GM19397 (cell line): ENCODE measurements at regions not wholly inside any gene's neighbourhood (a gene's known extent, or its start where the extent isn't known, plus 50 kb on each side); places are given as distances from the start of the nearest gene placed in this dataset.

ENCODE experiments used
- ATAC-seq: cut with Tn5 transposase; IDR thresholded peaks from one replicate; pipeline ENCODE4 v1.9.1; 2021; ENCODE audit warnings: mild to moderate bottlenecking, moderate library complexity; ENCODE audit not compliant: unreplicated experiment

DNA sequence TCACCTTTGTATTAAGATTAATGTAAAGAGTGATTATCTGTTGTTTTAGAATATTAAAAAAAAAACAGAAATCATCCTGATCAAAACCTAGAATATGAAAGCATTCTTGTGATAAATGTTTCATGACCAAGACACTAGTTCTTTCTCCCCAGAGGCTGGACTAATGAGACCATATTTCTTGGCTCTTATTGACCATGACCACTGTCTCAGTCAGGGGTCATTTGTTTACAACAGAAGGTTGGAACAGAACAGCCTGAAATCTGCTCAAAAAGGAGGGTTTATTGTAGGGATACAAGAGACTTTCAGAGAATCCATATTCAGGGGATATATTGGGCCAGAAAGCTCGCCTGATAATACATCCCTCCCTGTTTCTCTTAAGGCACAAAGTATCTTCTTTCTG is 87.7 kb downstream of the TMEM30B start:
- no peak for ATAC-seq

DNA sequence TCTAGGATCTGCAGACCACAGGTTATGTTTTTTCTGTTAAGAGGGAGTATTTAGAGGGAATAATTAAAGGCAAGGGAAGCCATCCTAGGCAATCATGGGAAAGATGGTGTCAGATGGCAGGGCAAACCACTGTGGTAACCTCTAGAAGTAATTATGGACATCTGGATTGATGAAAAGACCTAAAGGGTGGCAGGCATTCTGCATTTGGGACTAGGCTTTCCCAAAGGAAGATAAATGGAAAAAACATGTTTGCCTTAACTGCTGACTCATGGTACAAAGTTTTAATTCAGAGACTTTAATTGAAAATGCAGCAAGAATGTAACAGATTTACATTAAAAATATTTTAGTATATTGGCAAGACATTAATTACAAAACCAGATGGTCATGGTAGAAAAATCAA is 88.1 kb downstream of the TMEM30B start:
- no peak for ATAC-seq

DNA sequence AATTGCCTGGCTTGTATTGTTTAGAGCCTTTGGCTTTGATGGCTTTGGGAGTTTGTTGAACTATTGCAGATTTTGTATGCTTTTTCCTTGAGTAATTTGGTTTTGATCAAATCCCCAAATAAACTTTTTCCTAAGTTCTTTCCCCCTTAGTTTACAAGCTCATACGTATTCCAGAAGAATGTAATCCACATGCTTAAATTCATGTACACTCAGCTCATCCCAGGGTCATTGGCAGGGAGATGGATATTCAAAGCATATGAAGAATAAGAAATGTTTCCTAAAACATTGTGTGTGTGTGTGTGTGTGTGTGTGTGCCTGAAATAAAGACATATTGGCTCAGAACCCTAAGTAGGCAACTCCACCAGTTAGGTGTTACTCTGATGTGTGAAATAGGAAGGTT is 89.4 kb downstream of the TMEM30B start:
- no peak for ATAC-seq

DNA sequence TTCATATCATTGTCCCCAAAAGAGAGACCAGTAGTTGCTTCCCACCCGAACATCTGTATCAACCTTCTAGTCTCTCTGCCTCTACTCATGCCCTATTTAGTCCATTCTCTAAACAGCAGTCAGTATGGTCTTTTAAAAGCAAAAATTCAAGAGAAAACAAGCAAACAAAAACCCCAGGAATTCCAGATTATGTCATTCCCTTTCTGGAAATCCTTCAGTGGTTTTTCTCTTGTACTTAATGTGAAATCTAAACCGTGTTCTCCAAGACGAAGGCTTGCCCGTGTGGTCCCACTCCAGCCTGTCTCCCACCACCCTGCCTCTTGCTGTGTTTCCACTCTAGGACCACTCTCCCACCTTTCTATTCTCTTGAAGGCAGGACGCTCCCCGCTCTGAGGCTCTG is 90.8 kb downstream of the TMEM30B start:
- ATAC-seq = no peak

DNA sequence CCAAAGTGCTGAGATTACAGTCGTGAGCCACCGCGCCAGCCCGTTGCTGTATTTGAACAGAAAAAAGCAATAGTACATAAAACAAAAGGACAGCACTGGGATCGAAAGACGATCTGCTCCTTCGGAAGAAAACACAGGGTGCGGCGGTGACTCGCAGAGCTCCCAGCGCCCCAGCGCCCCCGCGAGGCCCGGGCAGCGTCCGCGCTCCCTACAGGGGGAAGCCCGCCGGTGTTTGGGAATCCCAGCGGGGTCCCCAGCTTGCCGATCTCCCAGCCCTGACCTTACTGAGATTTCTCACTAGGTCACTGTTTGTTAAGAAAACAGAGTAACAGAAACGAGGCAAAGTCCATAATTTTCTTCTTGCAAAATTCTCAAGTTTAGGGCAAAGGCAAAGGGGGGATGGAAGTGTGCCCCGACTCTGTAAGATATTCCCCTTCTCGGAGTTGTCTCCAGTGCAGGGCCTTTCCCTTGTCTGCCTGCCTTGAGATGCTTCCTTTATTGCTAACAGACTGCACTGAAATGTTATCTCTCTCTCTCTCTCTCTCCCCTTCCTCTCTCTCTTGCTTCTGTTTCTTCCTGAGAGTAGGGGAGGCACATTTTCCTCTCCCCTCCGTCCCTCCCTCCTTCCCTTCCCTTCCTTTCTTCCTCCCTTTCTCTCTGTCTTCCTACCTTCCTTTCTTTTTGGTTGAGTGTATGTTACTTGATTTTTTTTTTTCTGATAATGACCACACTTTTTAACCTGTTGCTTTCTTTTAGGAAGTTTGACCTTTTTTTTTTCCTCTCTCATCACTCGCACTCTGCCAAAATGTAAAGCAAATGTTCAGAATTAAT is 91.9 kb downstream of the TMEM30B start:
- ATAC-seq = peak; percentile 53

DNA sequence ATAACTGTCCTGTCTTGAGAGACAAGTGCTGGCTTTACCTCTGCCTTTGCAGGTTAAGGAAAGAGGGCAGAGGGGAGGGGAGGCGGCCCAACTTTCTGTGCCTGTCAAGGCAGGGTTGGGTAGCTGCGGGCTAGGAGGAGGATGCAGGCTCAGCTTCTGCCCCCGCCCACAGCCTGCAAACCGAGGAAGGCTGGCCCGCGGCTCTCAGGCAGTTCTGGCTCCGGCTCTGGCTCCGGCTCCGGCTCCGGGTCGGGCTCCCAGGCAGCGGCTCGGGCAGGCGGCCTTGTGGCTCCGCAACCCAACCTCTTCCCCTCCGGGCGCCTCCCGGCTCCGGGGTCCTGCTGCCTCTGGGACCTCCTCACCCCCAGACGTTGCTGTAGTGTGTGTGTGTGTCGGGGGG is 92.9 kb downstream of the TMEM30B start:
- no peak for ATAC-seq

DNA sequence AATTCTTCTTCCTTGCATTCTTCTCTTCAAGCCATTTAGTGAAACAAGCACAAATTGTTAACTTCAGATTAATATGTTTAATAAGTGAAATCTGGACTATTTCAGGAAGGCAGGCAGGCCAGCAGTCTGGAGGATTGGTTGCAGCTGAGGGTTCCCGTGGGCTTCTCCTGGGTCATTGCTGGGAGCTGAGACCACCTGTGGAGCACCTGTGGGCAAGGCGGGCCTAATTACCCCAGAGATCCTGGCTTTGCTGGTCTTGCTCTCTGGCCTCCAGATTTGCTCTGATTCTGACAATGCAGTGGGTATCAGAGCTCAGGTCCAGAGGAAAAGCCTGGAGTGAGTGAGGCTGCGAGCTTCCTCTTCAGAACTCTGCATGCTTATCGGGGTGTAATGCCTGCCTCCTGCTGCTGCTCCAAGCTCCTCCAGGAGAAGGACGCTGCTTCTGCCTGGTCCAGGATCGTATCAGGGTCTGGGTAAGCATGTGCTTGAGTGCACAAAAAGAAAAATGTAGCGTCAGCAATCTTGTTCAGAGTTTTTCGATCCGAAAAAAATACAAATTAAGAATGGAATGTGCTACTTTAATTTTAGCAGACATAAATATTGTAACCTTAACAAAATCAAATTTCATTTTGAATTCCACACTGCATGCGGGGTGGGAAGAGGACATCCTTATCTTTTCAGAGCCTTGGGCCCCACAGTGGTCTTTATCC is 93.8 kb downstream of the TMEM30B start:
- no peak for ATAC-seq

DNA sequence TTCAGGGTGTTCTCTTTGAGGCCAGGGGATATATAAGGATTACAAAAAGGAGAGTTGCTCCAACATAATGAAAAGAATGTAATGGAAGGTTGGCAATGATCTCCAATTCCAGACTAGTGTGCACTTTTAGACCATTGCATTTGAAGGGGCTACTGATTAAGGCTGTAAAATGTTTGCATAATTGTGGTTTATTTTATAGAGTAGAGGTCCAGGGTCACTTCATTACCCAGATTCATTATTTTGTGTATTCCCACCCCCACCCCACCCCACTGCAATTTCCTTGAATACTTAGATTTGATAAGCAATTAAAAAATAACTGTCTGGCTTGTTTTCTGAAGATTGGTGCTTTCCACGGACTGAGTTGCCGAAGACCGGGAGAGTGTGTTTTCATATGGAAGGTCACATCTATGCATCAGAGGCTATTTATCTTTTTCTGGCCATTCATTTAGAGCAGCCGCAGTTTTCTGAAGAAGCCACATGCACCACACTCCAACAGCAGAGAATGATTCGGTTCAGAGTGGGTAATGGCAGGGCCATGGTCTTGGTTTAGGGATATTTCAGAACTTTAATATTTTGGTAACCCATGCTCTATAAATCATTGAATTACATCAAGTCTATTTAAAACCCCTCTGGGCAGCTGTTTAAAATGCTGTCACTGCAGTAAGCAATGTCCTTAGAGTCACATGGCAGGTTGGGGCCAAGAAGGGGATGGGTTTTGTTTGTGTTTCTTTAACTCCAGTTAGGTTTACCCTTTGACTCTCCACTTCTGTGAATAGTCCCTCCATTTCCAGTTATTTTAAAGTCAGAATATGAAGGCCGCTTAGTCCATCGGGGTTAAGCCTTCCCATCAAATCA is 94.6 kb downstream of the TMEM30B start:
- no peak for ATAC-seq

DNA sequence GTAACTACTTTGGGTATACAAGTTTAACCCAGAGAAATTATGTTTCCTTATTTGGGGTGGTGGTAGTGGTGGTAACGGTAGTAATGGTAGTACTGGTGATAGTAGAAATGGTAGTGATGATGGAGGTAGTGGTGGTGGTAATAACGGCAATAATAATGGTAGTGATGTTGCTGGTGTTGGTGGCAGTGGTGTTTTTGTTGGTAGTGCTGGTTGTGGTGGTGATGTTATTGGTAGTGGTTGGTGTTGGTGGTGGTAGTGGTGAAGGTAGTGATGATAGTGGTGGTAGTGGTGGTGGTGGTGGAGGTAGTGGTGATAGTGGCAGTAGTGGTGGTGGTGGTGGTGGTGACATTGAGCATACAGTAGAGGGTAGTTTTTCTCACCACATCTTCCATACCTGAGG is 95.6 kb downstream of the TMEM30B start:
- ATAC-seq = no peak

DNA sequence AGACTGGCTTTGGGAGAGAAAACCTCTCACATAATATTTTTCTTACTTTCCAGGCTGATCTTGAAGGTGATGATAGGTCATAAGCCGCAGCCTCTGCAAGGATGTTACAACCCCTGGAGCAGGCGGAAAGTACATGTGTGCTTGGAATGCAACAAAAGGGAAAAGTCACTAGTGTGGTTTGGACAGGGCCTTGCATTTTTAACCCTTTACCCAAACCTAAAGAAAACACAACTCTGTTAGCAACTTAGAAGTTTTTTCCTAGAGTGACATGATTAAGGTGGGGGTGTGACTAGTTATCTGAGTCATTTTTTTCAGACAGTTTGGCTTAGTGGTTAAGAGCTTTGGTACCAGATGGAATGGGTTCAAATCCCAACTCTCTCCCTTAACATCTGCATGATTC is 97.0 kb downstream of the TMEM30B start:
- ATAC-seq = no peak

DNA sequence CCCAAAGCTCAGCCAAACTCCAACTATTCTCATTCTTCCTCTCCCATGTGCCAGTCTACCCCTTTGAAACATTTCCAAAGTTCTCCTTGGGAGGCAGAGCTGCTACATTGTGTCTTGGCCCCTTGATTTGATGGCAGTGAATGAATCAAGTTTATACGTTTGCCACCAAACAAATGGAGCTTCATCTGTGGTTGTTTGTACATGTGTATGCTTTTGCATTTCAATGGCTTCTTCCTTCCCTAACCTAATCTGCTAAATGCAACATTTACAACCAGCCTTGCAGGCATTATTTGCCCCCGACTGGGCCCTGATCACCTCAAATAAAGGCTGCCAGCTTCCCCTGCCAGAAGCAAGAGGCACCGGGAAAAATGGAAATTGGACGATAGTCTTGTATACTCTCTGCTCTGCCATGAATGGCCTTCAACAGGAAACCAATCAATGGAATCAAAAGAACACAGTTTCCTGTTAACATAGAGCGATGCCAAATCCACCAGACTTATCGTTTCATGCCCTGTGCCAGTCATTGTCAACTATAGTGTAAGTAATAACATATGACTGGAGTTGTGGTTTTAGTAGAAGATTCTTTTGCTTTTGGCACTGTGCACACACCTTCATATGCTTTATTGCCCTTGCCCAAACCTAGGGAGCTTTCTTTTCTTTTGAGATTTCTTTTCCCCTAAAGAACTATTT is 97.8 kb downstream of the TMEM30B start:
- ATAC-seq = no peak

DNA sequence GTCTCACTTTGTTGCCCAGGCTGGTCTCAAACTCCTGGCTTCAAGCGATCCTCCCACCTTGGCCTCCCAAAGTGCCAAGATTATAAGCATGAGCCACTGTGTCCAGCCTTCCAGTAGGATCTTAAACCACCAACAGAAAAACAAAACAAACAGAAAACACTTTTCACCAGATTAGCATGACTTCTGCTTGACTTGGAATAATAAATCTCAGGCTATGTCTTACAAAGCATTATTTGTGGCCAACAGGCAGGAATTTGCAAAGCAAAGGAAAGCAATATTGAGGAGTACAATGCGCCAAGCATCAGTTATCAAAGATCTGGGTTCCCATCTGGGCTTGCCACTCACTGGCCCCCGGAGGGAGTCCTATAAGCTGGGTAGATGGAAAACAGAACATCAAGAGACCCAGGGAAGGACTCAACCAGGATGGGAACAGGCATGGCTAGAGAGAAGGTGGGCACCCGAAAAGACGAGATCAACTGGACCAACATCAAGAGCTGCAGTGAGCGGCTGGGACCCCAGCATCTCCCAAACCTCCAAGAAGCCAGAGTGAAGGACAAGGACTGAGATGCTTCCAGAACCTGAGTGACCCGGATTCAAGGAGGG is 101.2 kb downstream of the TMEM30B start:
- no peak for ATAC-seq

DNA sequence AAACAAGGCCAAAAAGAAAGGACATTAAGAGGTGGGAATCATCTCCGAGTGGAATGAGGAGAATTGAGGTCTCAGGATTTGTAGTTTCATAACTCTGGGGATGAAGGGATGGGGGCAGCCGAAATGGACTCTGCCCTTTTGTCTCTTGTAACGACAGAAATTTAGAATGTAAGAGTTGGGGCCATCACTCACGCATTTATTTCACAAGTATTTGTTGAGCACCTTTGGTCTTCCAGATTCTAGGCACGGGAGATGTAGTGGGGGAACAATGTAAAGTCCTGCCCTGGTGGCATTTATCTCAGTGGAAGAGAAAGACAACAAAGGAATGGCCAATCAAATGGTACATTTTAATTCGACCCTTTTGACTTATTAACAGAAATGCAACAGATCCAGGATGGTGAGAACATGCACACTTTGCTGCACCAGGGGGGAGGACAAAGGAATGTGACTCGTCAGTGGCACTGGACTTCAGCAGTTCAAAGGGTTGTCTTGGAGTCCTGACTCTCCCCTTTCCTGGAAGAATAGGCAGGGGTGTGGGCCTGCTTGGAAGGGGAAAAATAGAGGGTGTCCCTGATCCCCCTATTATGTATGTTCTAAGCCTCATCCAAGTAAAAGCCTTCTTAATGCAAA is 102.0 kb downstream of the TMEM30B start:
- no peak for ATAC-seq

DNA sequence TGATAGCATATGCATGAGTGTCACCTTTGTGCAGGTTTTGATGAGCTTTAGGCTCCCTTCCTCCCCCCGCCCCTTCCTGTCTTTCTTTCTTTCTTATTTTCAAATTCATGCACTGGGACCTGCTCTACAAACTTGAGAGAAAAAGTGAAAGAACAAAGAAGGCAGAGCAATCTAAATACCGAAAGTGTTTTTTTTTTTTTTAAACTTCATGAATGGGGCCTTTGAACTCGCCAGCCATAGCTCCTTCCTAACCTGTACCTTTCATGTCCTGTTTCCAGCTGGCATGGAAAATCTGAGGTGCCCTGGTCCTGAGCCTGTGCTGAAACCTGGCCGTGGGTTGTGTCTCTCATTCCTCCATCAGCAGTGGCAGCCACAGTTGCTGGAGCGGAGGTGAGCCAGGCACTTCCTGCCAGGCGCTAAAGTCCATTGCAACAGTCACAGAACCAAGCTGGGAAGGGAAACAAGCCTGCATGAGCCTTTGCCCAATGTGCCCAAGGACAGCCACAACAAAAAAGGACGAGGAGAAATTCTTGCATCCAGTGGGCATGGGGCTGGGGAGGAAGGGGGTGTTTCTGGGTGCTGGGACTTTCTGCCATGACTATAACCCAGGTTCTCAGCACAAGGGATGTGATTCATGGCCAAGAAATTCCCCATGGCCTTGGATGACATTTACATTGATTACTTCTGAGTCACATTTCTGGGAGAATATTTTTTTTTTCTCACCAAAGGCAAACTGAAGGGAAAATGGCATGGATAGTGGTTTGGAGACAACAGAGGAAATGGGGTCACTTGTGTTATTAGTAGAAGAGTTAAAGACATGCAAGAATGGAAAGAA is 102.7 kb downstream of the TMEM30B start:
- no peak for ATAC-seq

DNA sequence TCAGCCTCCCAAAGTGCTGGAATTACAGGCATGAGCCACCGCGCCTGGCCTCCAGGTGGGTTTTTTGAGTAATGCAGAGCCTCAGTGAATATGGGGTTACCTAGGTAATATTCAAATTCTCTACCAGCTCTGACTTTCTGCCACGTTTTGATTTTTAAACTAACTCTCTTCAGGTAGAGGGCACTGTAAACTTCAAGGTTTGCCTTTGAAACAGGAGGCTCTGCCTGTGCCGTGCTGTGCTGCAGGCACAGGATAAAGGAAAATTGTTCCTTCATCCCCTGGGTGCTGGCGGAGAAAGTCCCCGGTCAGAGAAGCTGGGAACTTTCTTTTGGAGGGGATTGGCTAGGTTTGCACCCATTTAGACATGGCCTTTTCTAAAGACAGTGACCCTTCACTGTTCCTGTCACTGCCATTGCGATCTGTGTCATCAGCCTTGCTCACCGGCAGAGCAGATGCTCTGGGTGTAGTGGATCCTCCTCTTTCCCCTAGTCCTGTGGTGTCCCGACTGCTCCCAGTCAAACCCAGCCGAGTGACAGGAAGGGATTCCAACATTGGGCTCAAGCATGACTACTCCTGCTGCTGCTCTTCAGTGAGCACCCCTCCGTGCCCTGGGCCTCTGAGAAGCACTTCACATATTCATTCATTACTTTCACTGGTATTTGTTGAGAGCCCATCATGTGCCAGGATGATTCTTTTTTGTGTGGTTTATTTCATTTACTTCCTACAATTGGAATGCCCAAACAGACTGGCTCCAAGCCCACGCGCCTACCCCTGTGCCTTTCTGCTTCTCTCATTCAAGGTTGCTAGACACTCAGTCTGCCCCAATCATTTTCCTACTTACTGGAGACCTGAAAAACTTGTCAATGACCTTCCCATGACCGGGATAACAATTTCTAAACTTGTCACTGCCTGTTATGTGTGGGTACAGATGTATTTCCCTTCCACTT is 103.6 kb downstream of the TMEM30B start:
- no peak for ATAC-seq

DNA sequence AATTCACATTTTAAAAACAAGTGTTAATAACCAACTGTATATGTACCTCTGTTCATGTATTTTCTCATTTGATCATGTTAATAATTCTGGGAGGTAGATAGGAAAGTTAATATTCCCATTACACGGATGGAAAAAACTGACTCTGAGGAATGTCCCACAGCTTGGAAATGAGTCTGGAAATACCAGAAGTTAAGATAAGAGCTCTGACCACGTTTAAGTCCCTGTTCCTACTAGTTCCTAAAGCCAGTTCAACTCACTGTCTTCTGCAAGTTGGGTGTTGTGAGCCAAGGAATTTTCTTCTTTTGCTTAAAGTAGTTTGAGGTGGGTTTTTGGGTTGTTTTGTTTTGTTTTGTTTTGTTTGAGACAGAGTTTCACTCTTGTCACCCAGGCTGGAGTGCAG is 104.5 kb downstream of the TMEM30B start:
- ATAC-seq = no peak

DNA sequence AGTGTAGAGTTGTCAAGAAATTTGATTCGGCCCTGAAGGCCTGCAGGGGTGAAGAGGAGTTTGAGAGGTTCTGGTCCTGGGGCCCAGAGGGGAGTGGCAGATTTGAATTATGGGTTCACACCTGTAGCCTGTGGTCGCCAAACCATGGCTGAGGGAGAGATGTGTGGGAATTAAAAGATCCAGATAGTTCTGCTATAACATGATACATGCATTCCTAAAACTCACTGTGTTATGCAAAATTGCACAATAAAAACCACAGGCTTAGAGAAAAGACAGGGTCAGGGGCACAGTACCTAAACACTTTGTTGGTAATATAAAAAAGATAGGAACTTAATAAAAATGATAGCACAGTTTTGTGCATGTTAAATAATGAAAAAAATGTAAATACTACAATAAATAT is 106.2 kb downstream of the TMEM30B start:
- ATAC-seq = no peak

DNA sequence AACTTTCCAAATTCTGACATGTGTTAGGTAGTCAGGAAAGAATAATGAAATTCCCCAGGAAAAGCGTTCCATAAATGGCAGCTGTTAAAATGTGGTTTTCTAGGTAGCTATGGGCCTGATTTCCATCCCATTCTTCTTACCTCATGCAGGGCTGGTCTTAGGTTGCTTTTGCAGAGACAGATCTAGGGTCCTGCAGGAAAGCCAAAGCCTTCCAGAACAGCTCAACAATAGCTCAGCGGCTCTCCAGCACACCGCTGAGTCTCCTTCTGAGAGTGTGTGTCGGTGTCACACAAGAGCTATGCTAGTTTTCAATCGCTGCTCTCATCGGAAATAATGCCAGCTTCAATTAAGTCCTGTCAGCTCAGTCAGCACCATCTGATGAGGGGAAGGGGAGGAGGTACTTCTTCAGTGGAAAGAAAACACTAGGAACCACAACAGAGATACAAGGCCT is 106.7 kb downstream of the TMEM30B start:
- ATAC-seq = no peak
